ENCODE measurements at regions not wholly inside any gene's neighbourhood (a gene's known extent, or its start where the extent isn't known, plus 50 kb on each side); places are given as distances from the start of the nearest gene placed in this dataset.

- TF ChIP-seq CTCF (IDR thresholded peaks at IDR 0.05; ENCODE audit: borderline replicate concordance, extremely low read depth, low read length, poor library complexity, severe bottlenecking) (no peak), EZH2 (IDR thresholded peaks at IDR 0.05; ENCODE audit: borderline replicate concordance, low read depth, low read length, severe bottlenecking) (no peak)
Observed at GRCh38 chr5:121285801-121286521, 565.7 kb upstream of the FTMT start.
